SK-N-SH treated with all-trans-retinoic acid at 6 μM for 48 hours (cell line): ENCODE measurements at regions not wholly inside any gene's neighbourhood (a gene's known extent, or its start where the extent isn't known, plus 50 kb on each side); places are given as distances from the start of the nearest gene placed in this dataset.

Experiments
- ATAC-seq: fragments of 200-7000 bp; cut with Tn5 transposase; 3 replicates; pipeline ENCODE4 v1.9.1; 2020; ENCODE audit warnings: mild to moderate bottlenecking, moderate library complexity
- ARNTL ChIP-seq: fragments of 450-650 bp; formaldehyde crosslinking; IDR thresholded peaks from 2 replicates; pipeline ENCODE4 v1.5.0; 2020; ENCODE audit warnings: low read depth, mild to moderate bottlenecking, moderate library complexity, borderline replicate concordance
- BACH2 ChIP-seq: fragments of 250-450 bp; sonication (Bioruptor Pico); IDR thresholded peaks from 2 replicates; pipeline ENCODE4 v1.9.0; 2021; ENCODE audit warnings: mild to moderate bottlenecking, borderline replicate concordance
- CSDC2 ChIP-seq: fragments of 250-450 bp; sonication (Bioruptor Pico); IDR thresholded peaks from 2 replicates; pipeline ENCODE4 v1.5.0; 2020; ENCODE audit warnings: mild to moderate bottlenecking, moderate library complexity
- ESRRG ChIP-seq: fragments of 250-450 bp; sonication (Bioruptor Pico); IDR thresholded peaks from 2 replicates; pipeline ENCODE4 v1.6.1; 2021; ENCODE audit warnings: mild to moderate bottlenecking
- GLIS3 ChIP-seq: fragments of 250-450 bp; sonication (Bioruptor Pico); IDR thresholded peaks from 2 replicates; pipeline ENCODE4 v1.5.0; 2020; ENCODE audit warnings: mild to moderate bottlenecking, moderate library complexity
- ISL1 ChIP-seq: fragments of 250-450 bp; sonication (Bioruptor Pico); IDR thresholded peaks from 2 replicates; pipeline ENCODE4 v2.1.2; 2022; ENCODE audit warnings: mild to moderate bottlenecking, moderate library complexity
- OSR1 ChIP-seq: fragments of 250-450 bp; sonication (Bioruptor Pico); IDR thresholded peaks from 2 replicates; pipeline ENCODE4 v1.8.0; 2022; ENCODE audit warnings: moderate library complexity, mild to moderate bottlenecking, inconsistent platforms
- PATZ1 ChIP-seq: fragments of 250-450 bp; sonication (Bioruptor Pico); IDR thresholded peaks from 2 replicates; pipeline ENCODE4 v1.8.0; 2020; ENCODE audit warnings: mild to moderate bottlenecking, moderate library complexity, borderline replicate concordance
- PPARA ChIP-seq: fragments of 250-450 bp; sonication (Bioruptor Pico); IDR thresholded peaks from 2 replicates; pipeline ENCODE4 v1.5.0; 2020; ENCODE audit warnings: mild to moderate bottlenecking, borderline replicate concordance
- RARB ChIP-seq: fragments of 250-450 bp; sonication (Bioruptor Pico); IDR thresholded peaks from 2 replicates; pipeline ENCODE4 v1.8.0; 2021; ENCODE audit warnings: mild to moderate bottlenecking, moderate library complexity
- TCF4 ChIP-seq: fragments of 250-450 bp; sonication (Bioruptor Pico); IDR thresholded peaks from 2 replicates; pipeline ENCODE4 v1.8.0; 2021; ENCODE audit warnings: mild to moderate bottlenecking, moderate library complexity, borderline replicate concordance
- TOX ChIP-seq: fragments of 250-450 bp; sonication (Bioruptor Pico); IDR thresholded peaks from 2 replicates; pipeline ENCODE4 v1.8.0; 2021; ENCODE audit warnings: mild to moderate bottlenecking, moderate library complexity, borderline replicate concordance
- ZC3H10 ChIP-seq: fragments of 250-450 bp; sonication (Bioruptor Pico); IDR thresholded peaks from 2 replicates; pipeline ENCODE4 v1.5.1; 2021; ENCODE audit warnings: mild to moderate bottlenecking, moderate library complexity
- ZFP3 ChIP-seq: fragments of 250-450 bp; sonication (Bioruptor Pico); IDR thresholded peaks from 2 replicates; pipeline ENCODE4 v1.5.0; 2020; ENCODE audit warnings: mild to moderate bottlenecking, moderate library complexity
- ZFP30 ChIP-seq: fragments of 450-650 bp; formaldehyde crosslinking; IDR thresholded peaks from 2 replicates; pipeline ENCODE4 v1.5.0; 2022; ENCODE audit warnings: mild to moderate bottlenecking, moderate library complexity
- ZNF565 ChIP-seq: fragments of 450-650 bp; formaldehyde crosslinking; conservative IDR thresholded peaks from 2 replicates; pipeline ENCODE4 v1.5.0; 2020; ENCODE audit warnings: low read depth, mild to moderate bottlenecking, moderate library complexity
- ZNF70 ChIP-seq: fragments of 450-650 bp; formaldehyde crosslinking; IDR thresholded peaks from 2 replicates; pipeline ENCODE4 v1.5.0; 2020; ENCODE audit warnings: mild to moderate bottlenecking, moderate library complexity
- ZNF8 ChIP-seq: fragments of 450-650 bp; formaldehyde crosslinking; IDR thresholded peaks from 2 replicates; pipeline ENCODE4 v1.5.0; 2020; ENCODE audit warnings: mild to moderate bottlenecking, moderate library complexity
- TF ChIP-seq, protein P1 (sequence below): fragments of 250-450 bp; sonication (Bioruptor Pico); IDR thresholded peaks from 2 replicates; pipeline ENCODE4 v1.5.1; 2021; ENCODE audit warnings: mild to moderate bottlenecking, moderate library complexity
- TF ChIP-seq, protein P2 (sequence below): fragments of 250-450 bp; sonication (Bioruptor Pico); IDR thresholded peaks from 2 replicates; pipeline ENCODE4 v1.5.0; 2020; ENCODE audit warnings: mild to moderate bottlenecking, moderate library complexity
- TF ChIP-seq, protein P3 (sequence below): fragments of 250-450 bp; sonication (Bioruptor Pico); IDR thresholded peaks from 2 replicates; pipeline ENCODE4 v1.5.1; 2020; ENCODE audit warnings: low read depth, mild to moderate bottlenecking, moderate library complexity
- TF ChIP-seq, protein P4 (sequence below): fragments of 250-450 bp; sonication (Bioruptor Pico); IDR thresholded peaks from 2 replicates; pipeline ENCODE4 v1.8.0; 2021; ENCODE audit warnings: low read depth, mild to moderate bottlenecking, moderate library complexity, borderline replicate concordance

DNA sequence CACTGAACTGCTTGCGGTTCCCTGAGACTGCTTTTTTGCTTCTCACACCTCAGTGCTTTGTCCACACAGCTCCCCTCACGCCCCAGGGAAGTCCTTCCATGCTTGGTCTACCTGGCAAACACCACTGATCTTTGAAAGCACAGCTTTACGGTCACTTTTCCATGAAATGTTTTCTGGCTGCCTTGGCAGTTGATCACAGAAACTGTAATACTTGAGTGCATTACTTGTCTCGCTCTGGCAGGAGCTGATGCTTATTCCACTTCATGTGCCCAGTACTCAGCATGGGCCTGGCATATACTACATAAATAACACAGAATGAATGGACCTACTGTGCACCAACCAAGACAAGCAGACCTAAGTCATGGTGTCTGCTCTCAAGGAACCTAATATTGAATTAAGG, 121.1 kb downstream of the MEX3B start:
- no peak for ATAC-seq
- TF ChIP-seq ZFP3 (CRISPR knock-in tag): no peak
- no peak for TF ChIP-seq TOX
- TF ChIP-seq ZNF565 (CRISPR knock-in tag): no peak
- no peak for TF ChIP-seq ARNTL (CRISPR knock-in tag)
- TF ChIP-seq GLIS3: no peak
- no peak for TF ChIP-seq TCF4 (CRISPR knock-in tag)
- TF ChIP-seq, protein P1, sequence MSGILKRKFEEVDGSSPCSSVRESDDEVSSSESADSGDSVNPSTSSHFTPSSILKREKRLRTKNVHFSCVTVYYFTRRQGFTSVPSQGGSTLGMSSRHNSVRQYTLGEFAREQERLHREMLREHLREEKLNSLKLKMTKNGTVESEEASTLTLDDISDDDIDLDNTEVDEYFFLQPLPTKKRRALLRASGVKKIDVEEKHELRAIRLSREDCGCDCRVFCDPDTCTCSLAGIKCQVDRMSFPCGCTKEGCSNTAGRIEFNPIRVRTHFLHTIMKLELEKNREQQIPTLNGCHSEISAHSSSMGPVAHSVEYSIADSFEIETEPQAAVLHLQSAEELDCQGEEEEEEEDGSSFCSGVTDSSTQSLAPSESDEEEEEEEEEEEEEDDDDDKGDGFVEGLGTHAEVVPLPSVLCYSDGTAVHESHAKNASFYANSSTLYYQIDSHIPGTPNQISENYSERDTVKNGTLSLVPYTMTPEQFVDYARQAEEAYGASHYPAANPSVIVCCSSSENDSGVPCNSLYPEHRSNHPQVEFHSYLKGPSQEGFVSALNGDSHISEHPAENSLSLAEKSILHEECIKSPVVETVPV (CRISPR knock-in tag): no peak
- TF ChIP-seq, protein P2, sequence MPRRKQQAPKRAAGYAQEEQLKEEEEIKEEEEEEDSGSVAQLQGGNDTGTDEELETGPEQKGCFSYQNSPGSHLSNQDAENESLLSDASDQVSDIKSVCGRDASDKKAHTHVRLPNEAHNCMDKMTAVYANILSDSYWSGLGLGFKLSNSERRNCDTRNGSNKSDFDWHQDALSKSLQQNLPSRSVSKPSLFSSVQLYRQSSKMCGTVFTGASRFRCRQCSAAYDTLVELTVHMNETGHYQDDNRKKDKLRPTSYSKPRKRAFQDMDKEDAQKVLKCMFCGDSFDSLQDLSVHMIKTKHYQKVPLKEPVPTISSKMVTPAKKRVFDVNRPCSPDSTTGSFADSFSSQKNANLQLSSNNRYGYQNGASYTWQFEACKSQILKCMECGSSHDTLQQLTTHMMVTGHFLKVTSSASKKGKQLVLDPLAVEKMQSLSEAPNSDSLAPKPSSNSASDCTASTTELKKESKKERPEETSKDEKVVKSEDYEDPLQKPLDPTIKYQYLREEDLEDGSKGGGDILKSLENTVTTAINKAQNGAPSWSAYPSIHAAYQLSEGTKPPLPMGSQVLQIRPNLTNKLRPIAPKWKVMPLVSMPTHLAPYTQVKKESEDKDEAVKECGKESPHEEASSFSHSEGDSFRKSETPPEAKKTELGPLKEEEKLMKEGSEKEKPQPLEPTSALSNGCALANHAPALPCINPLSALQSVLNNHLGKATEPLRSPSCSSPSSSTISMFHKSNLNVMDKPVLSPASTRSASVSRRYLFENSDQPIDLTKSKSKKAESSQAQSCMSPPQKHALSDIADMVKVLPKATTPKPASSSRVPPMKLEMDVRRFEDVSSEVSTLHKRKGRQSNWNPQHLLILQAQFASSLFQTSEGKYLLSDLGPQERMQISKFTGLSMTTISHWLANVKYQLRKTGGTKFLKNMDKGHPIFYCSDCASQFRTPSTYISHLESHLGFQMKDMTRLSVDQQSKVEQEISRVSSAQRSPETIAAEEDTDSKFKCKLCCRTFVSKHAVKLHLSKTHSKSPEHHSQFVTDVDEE: no peak
- no peak for TF ChIP-seq ZNF8 (CRISPR knock-in tag)
- no peak for TF ChIP-seq PATZ1
- TF ChIP-seq PPARA: no peak
- no peak for TF ChIP-seq RARB (CRISPR knock-in tag)

DNA sequence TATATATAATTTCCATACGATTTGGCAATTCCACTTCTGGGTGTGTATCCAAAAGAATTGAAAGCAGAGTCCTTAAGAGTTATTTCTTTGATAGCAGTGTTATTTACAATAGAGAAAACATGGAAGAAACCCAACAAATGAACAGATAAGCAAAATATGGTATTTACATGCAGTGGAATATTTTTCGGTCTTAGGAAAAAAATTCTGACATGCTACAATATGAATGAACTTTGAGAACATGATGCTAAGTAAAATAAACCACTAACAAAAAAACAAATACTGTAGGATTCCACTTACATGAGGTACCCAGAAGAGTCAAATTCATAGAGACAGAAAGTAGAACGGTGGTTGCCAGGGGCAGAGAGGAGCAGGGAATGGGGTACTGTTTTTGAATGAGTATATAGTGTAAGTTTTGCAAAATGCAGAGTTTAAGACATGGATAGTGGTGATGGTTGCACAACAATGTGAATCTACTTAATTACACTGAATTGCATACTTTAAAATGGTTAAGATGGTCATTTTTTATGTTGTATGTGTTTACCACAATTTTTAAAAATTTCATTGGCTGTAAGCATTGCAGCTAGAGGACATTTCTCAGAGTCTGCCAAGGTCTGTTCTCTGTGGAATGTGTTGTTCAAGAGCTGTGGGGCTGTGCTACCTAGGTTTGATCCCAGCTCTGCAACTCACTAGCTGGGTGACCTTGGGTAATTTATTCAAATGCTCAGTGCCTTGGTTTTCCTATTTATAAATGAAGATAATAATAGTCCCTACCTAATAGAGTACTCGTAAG, 122.1 kb downstream of the MEX3B start:
- TF ChIP-seq TCF4 (CRISPR knock-in tag) (no peak), ZC3H10 (CRISPR knock-in tag) (no peak)
- no peak for ATAC-seq

GRCh38 chr15:81922143-81922542, 123.7 kb downstream of the MEX3B start:
- ATAC-seq: no peak
- TF ChIP-seq GLIS3 (no peak), ZC3H10 (CRISPR knock-in tag) (no peak), ZNF70 (CRISPR knock-in tag) (no peak), ESRRG (CRISPR knock-in tag) (no peak), TOX (no peak), ZFP3 (CRISPR knock-in tag) (no peak), ARNTL (CRISPR knock-in tag) (no peak), CSDC2 (CRISPR knock-in tag) (no peak), ZFP30 (CRISPR knock-in tag) (no peak), PATZ1 (no peak), PPARA (no peak), ZNF565 (CRISPR knock-in tag) (no peak), OSR1 (no peak), RARB (CRISPR knock-in tag) (no peak), BACH2 (CRISPR knock-in tag) (no peak), ISL1 (CRISPR knock-in tag) (no peak)
- TF ChIP-seq, protein P2: no peak
- TF ChIP-seq, protein P3, sequence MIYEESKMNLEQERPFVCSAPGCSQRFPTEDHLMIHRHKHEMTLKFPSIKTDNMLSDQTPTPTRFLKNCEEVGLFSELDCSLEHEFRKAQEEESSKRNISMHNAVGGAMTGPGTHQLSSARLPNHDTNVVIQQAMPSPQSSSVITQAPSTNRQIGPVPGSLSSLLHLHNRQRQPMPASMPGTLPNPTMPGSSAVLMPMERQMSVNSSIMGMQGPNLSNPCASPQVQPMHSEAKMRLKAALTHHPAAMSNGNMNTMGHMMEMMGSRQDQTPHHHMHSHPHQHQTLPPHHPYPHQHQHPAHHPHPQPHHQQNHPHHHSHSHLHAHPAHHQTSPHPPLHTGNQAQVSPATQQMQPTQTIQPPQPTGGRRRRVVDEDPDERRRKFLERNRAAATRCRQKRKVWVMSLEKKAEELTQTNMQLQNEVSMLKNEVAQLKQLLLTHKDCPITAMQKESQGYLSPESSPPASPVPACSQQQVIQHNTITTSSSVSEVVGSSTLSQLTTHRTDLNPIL (CRISPR knock-in tag): no peak
- TF ChIP-seq, protein P4, sequence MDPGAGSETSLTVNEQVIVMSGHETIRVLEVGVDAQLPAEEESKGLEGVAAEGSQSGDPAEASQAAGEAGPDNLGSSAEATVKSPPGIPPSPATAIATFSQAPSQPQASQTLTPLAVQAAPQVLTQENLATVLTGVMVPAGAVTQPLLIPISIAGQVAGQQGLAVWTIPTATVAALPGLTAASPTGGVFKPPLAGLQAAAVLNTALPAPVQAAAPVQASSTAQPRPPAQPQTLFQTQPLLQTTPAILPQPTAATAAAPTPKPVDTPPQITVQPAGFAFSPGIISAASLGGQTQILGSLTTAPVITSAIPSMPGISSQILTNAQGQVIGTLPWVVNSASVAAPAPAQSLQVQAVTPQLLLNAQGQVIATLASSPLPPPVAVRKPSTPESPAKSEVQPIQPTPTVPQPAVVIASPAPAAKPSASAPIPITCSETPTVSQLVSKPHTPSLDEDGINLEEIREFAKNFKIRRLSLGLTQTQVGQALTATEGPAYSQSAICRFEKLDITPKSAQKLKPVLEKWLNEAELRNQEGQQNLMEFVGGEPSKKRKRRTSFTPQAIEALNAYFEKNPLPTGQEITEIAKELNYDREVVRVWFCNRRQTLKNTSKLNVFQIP: no peak
